ENCODE measurements at regions not wholly inside any gene's neighbourhood (a gene's known extent, or its start where the extent isn't known, plus 50 kb on each side); places are given as distances from the start of the nearest gene placed in this dataset.

- DNase-seq: no peak
- CTCF ChIA-PET: no interaction called here
- POLR2A ChIA-PET (ENCODE audit: unreplicated experiment): no interaction called here
- no peaks in the 10 kb centered on the region for H3K79me2 ChIP-seq (ENCODE audit: low read depth)
- no peak overlapping the region for H2AFZ ChIP-seq
- no TSS peak for BruUV-seq (replicated peaks)
- peaks cover 34% of the 10 kb centered on the region for H3K4me1 ChIP-seq (replicated peaks; ENCODE audit: insufficient read depth)
- H3K4me2 ChIP-seq: no peak overlapping the region
- H3F3A ChIP-seq (ENCODE audit: insufficient read depth, low read depth): peaks cover 30% of the 10 kb centered on the region
- no peaks in the 10 kb centered on the region for H3K36me3 ChIP-seq (ENCODE audit: low read depth)
- TF ChIP-seq CTCF (conservative IDR thresholded peaks at IDR 0.05): no peak
- TF ChIP-seq EZH2 (IDR thresholded peaks at IDR 0.05; ENCODE audit: low read depth): no peak
- intact Hi-C loops (cut with micrococcal nuclease; ENCODE audit: unreplicated experiment): no loop called here
- no peaks in the 10 kb centered on the region for H4K20me1 ChIP-seq (ENCODE audit: insufficient read depth)
- H3K9me2 ChIP-seq (ENCODE audit: insufficient read depth): no peaks in the 10 kb centered on the region
- no peaks in the 10 kb centered on the region for H3K27me3 ChIP-seq (ENCODE audit: insufficient read depth, low read depth)
- no peak overlapping the region for H3K4me3 ChIP-seq
- no peak overlapping the region for H3K27ac ChIP-seq
- H3K9me3 ChIP-seq (ENCODE audit: insufficient read depth, low read depth): no peaks in the 10 kb centered on the region
These were observed 61.3 kb upstream of the SLC6A6 start for GRCh38 chr3:14340960-14341708.

- no peaks in the 10 kb centered on the region for H3K9me3 ChIP-seq (ENCODE audit: insufficient read depth, low read depth)
- H4K20me1 ChIP-seq (ENCODE audit: insufficient read depth): no peaks in the 10 kb centered on the region
- TF ChIP-seq CTCF (conservative IDR thresholded peaks at IDR 0.05) (no peak), EZH2 (IDR thresholded peaks at IDR 0.05; ENCODE audit: low read depth) (no peak)
- peaks cover 17% of the 10 kb centered on the region; the same call in 1 of the 2 replicates for H3F3A ChIP-seq (ENCODE audit: insufficient read depth, low read depth)
- DNase-seq: no peak
- no peak overlapping the region for H3K27ac ChIP-seq
- BruUV-seq (replicated peaks): no TSS peak
- peaks cover 22% of the 10 kb centered on the region for H3K4me1 ChIP-seq (replicated peaks; ENCODE audit: insufficient read depth)
- H2AFZ ChIP-seq: no peak overlapping the region
- H3K27me3 ChIP-seq (ENCODE audit: insufficient read depth, low read depth): no peaks in the 10 kb centered on the region
- intact Hi-C loops (cut with micrococcal nuclease; ENCODE audit: unreplicated experiment): no loop called here
- POLR2A ChIA-PET (ENCODE audit: unreplicated experiment): no interaction called here
- H3K4me2 ChIP-seq: no peak overlapping the region
- no peaks in the 10 kb centered on the region for H3K79me2 ChIP-seq (ENCODE audit: low read depth)
- CTCF ChIA-PET: no interaction called here
- no peaks in the 10 kb centered on the region for H3K9me2 ChIP-seq (ENCODE audit: insufficient read depth)
- H3K4me3 ChIP-seq: no peak overlapping the region
- H3K36me3 ChIP-seq (ENCODE audit: low read depth): no peaks in the 10 kb centered on the region
These were observed 58.9 kb upstream of the SLC6A6 start for GRCh38 chr3:14343338-14344112.

DNA sequence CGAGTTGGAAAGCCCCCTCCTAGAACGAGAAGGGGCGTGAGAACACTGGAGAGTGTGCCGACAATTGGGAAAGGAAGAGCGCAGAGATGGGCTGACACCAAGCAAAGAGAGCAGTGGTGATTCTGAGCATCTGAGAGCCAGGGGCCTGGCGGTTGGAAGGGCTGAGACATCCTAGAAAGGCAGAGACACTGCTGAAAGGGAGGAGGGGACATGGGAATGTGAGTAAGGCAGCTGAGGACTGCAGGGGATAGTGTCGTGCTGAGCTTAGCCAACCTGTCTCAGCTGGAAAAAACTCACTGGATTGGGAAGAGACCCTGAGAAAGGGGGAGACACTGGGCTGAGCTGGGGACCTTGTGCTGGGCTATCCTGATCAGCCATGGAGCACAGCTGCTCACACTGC is 58.1 kb upstream of the SLC6A6 start:
- H2AFZ ChIP-seq: no peak overlapping the region
- H3K36me3 ChIP-seq (ENCODE audit: low read depth): no peaks in the 10 kb centered on the region
- H3K9me3 ChIP-seq (ENCODE audit: insufficient read depth, low read depth): no peaks in the 10 kb centered on the region
- H3K27me3 ChIP-seq (ENCODE audit: insufficient read depth, low read depth): no peaks in the 10 kb centered on the region
- no peak for TF ChIP-seq CTCF (conservative IDR thresholded peaks at IDR 0.05)
- no peak for TF ChIP-seq EZH2 (IDR thresholded peaks at IDR 0.05; ENCODE audit: low read depth)
- CTCF ChIA-PET: no interaction called here
- H4K20me1 ChIP-seq (ENCODE audit: insufficient read depth): no peaks in the 10 kb centered on the region
- no peak overlapping the region for H3K4me3 ChIP-seq
- H3K79me2 ChIP-seq (ENCODE audit: low read depth): no peaks in the 10 kb centered on the region
- no TSS peak for BruUV-seq (replicated peaks)
- H3F3A ChIP-seq (ENCODE audit: insufficient read depth, low read depth): peaks cover 17% of the 10 kb centered on the region; the same call in 1 of the 2 replicates
- H3K9me2 ChIP-seq (ENCODE audit: insufficient read depth): no peaks in the 10 kb centered on the region
- POLR2A ChIA-PET (ENCODE audit: unreplicated experiment): no interaction called here
- no peak for DNase-seq
- H3K4me1 ChIP-seq (replicated peaks; ENCODE audit: insufficient read depth): peaks cover 22% of the 10 kb centered on the region
- H3K4me2 ChIP-seq: no peak overlapping the region
- intact Hi-C loops (cut with micrococcal nuclease; ENCODE audit: unreplicated experiment): no loop called here
- H3K27ac ChIP-seq: no peak overlapping the region
